HCT116 (cell line): ENCODE measurements at regions not wholly inside any gene's neighbourhood (a gene's known extent, or its start where the extent isn't known, plus 50 kb on each side); places are given as distances from the start of the nearest gene placed in this dataset.

Source experiments
- ATAC-seq: fragments of 200-7000 bp; cut with Tn5 transposase; 2 replicates; pipeline ENCODE4 v1.9.1; 2020; ENCODE audit warnings: mild to moderate bottlenecking, moderate library complexity
- BruUV-seq: library from RNA; stranded (reverse); fragments of 400-500 nt; replicated peaks from 2 replicates; lab custom pipeline; 2021; lab: Mats Ljungman, UMichigan
- CTCF ChIA-PET: fragments of 300-600 bp; sonication (Branson Sonifier 250); formaldehyde crosslinking; loops from one replicate; lab custom pipeline; 2021; ENCODE audit warnings: antibody characterized with exemption; lab: Charles Lee
- POLR2A ChIA-PET: fragments of 300-600, 350-600 bp; sonication (Branson Sonifier 250); formaldehyde crosslinking; loops from one replicate; lab custom pipeline; 2021; ENCODE audit warnings: antibody characterized with exemption; lab: Charles Lee
- RAD21 ChIA-PET, 2 experiments: fragments of 300-600 bp; sonication (Branson Sonifier 250); formaldehyde crosslinking; loops; one replicate each; lab custom pipeline; 2023; ENCODE audit warnings: low total read pairs in 2 of 2; ENCODE audit not compliant: uncharacterized antibody in 2 of 2, unreplicated experiment in 2 of 2, low non-redundant PET in 1 of 2; lab: Charles Lee
- DNase-seq: peaks from one replicate; pipeline ENCODE4 v3.0.0-alpha.2; 2010; ENCODE audit warnings: low read depth, low spot score
- H2AFZ ChIP-seq: fragments of 200-600 bp; shearing (Covaris generic), sonication (generic); 2 replicates; pipeline ENCODE4 v1.6.1; 2017; ENCODE audit warnings: low read depth, mixed run types, mixed read lengths, antibody characterized with exemption, low read length; ENCODE audit not compliant: poor library complexity, severe bottlenecking
- H3K27ac ChIP-seq: 2 replicates; pipeline ENCODE4 v1.5.1; 2012; ENCODE audit warnings: low read depth, low read length
- H3K27me3 ChIP-seq: fragments of 200-600 bp; sonication (generic); 2 replicates; pipeline ENCODE4 v1.6.1; 2016; ENCODE audit warnings: mixed run types, low read length, mixed read lengths; ENCODE audit not compliant: insufficient read depth
- H3K36me3 ChIP-seq, 2 experiments: fragments of 200-500 bp in 1 of 2; fragments of 200-600 bp in 1 of 2; sonication (Bioruptor generic) in 1 of 2; sonication (generic) in 1 of 2; 2 replicates each; pipeline versions ENCODE4 v1.5.1 to v1.6.1; 2014 to 2016; ENCODE audit warnings: low read length in 2 of 2, inconsistent platforms in 1 of 2, mixed read lengths in 1 of 2, mixed run types in 1 of 2; ENCODE audit not compliant: insufficient read depth in 2 of 2, control insufficient read depth in 1 of 2
- H3K4me1 ChIP-seq, 2 experiments: fragments of 200-600 bp in 1 of 2; sonication (generic) in 1 of 2; 2 replicates each; pipeline versions ENCODE4 v1.5.1 to v1.6.1; 2012 to 2017; ENCODE audit warnings: low read length in 2 of 2, inconsistent platforms in 1 of 2, mild to moderate bottlenecking in 1 of 2, mixed read lengths in 1 of 2, mixed run types in 1 of 2, moderate library complexity in 1 of 2; ENCODE audit not compliant: insufficient read depth in 2 of 2, control insufficient read depth in 1 of 2
- H3K4me2 ChIP-seq: fragments of 200-600 bp; sonication (generic); 2 replicates; pipeline ENCODE4 v1.6.1; 2017; ENCODE audit warnings: mixed run types, low read length, mixed read lengths
- H3K4me3 ChIP-seq, 2 experiments: fragments of 200-600 bp in 1 of 2; sonication (generic) in 1 of 2; replicated peaks in 1 of 2; 2 replicates each; pipeline ENCODE4 v1.5.1; 2011 to 2016; ENCODE audit warnings: low read length in 2 of 2, control low read depth in 1 of 2, low read depth in 1 of 2, mild to moderate bottlenecking in 1 of 2, mixed read lengths in 1 of 2, mixed run types in 1 of 2
- H3K79me2 ChIP-seq: fragments of 200-600 bp; sonication (generic); 2 replicates; pipeline ENCODE4 v1.6.1; 2017; ENCODE audit warnings: mild to moderate bottlenecking, mixed run types, low read length, moderate library complexity, mixed read lengths; ENCODE audit not compliant: insufficient read depth
- H3K9ac ChIP-seq: fragments of 200-600 bp; sonication (generic); 2 replicates; pipeline ENCODE4 v1.6.1; 2016; ENCODE audit warnings: low read length, mixed read lengths
- H3K9me2 ChIP-seq: fragments of 200-600 bp; sonication (generic), shearing (Covaris generic); 2 replicates; pipeline ENCODE4 v1.6.1; 2017; ENCODE audit warnings: mixed run types, mild to moderate bottlenecking, moderate library complexity; ENCODE audit not compliant: insufficient read depth
- H3K9me3 ChIP-seq, 2 experiments: fragments of 200-500 bp in 1 of 2; fragments of 200-600 bp in 1 of 2; sonication (Bioruptor generic) in 1 of 2; sonication (generic) in 1 of 2; 2 replicates each; pipeline ENCODE4 v1.6.1; 2014 to 2017; ENCODE audit warnings: low read length in 2 of 2, mixed read lengths in 2 of 2, inconsistent platforms in 1 of 2, low read depth in 1 of 2, mild to moderate bottlenecking in 1 of 2, mixed run types in 1 of 2, moderate library complexity in 1 of 2; ENCODE audit not compliant: control insufficient read depth in 1 of 2, insufficient read depth in 1 of 2
- H4K20me1 ChIP-seq: fragments of 200-600 bp; sonication (generic), shearing (Covaris generic); 2 replicates; pipeline ENCODE4 v1.6.1; 2017; ENCODE audit warnings: mixed run types, mild to moderate bottlenecking, moderate library complexity; ENCODE audit not compliant: insufficient read depth
- EGR1 ChIP-seq: IDR thresholded peaks from 2 replicates; pipeline ENCODE4 v1.6.1; 2012; ENCODE audit warnings: low read depth
- ELF1 ChIP-seq: IDR thresholded peaks from 2 replicates; pipeline ENCODE4 v1.6.1; 2012; ENCODE audit warnings: low read depth, borderline replicate concordance
- EZH2 ChIP-seq: fragments of 200-600 bp; sonication (generic); IDR thresholded peaks from 2 replicates; pipeline ENCODE4 v1.6.1; 2017; ENCODE audit warnings: antibody characterized with exemption, mixed run types
- EZH2phosphoT487 ChIP-seq: fragments of 200-600 bp; IDR thresholded peaks from 2 replicates; pipeline ENCODE4 v1.6.1; 2018; ENCODE audit warnings: antibody characterized with exemption, borderline replicate concordance
- JUND ChIP-seq: IDR thresholded peaks from 2 replicates; pipeline ENCODE4 v1.6.1; 2012
- POLR2A ChIP-seq: IDR thresholded peaks from 2 replicates; pipeline ENCODE4 v1.7.0; 2011; ENCODE audit warnings: borderline replicate concordance; ENCODE audit not compliant: insufficient read depth, insufficient read length; ENCODE audit errors: extremely low read depth
- POLR2AphosphoS5 ChIP-seq: IDR thresholded peaks from 2 replicates; pipeline ENCODE4 v1.6.1; 2011; ENCODE audit warnings: mild to moderate bottlenecking, low read depth, low read length, moderate library complexity
- RAD21 ChIP-seq: IDR thresholded peaks from 2 replicates; pipeline ENCODE4 v1.6.1; 2012; ENCODE audit warnings: low read depth, mild to moderate bottlenecking
- SIN3A ChIP-seq: IDR thresholded peaks from 2 replicates; pipeline ENCODE4 v1.6.1; 2012; ENCODE audit warnings: low read depth
- SRF ChIP-seq: IDR thresholded peaks from 2 replicates; pipeline ENCODE4 v1.6.1; 2012; ENCODE audit warnings: low read depth
- ZFX ChIP-seq: fragments of 450-650 bp; IDR thresholded peaks from 2 replicates; pipeline ENCODE4 v1.6.1; 2017
- intact Hi-C: fragments of 100-400 bp; cut with micrococcal nuclease; formaldehyde crosslinking; loops from 2 replicates; pipeline ENCODE4 v1.10.0; 2022
- TF ChIP-seq, protein P1 (sequence below): IDR thresholded peaks from 2 replicates; pipeline ENCODE4 v1.6.1; 2012
- TF ChIP-seq, protein P2 (sequence below): IDR thresholded peaks from 2 replicates; pipeline ENCODE4 v1.6.1; 2012
- TF ChIP-seq, protein P3 (sequence below): IDR thresholded peaks from 2 replicates; pipeline ENCODE4 v1.6.1; 2011; ENCODE audit warnings: mild to moderate bottlenecking, low read length, moderate library complexity; ENCODE audit not compliant: insufficient replicate concordance; ENCODE audit errors: extremely low read depth
- TF ChIP-seq, protein P4 (sequence below), 3 experiments: fragments of 200-600 bp in 1 of 3; sonication (generic) in 1 of 3; IDR thresholded peaks in 2 of 3; conservative IDR thresholded peaks in 1 of 3; 2 replicates each; pipeline ENCODE4 v1.5.1; 2012 to 2017; ENCODE audit warnings: low read depth in 2 of 3, low read length in 2 of 3, antibody characterized with exemption in 1 of 3, borderline replicate concordance in 1 of 3, control low read depth in 1 of 3, mild to moderate bottlenecking in 1 of 3, mixed read lengths in 1 of 3, mixed run types in 1 of 3, moderate library complexity in 1 of 3; ENCODE audit not compliant: insufficient read depth in 1 of 3
- TF ChIP-seq, protein P5 (sequence below): IDR thresholded peaks from 2 replicates; pipeline ENCODE4 v1.6.1; 2012; ENCODE audit warnings: low read depth

DNA sequence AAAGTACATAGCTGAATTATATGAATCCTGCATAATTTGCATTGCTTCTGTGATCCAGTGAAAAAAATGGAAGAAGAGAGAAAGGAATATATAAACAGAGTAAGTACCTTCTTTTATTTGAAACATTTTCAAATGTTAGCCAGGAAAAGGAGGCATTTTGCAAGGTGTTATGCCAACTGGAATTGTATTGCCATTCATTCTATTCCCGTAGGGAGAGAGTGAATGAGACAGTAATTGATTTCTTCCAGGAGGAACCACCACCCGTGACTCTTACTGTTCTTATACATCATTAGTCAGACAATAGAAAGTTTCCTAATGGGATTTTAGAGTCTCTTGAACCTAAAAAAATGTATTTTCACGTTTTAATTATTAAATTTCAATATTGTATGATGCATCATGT is 324.1 kb upstream of the ALCAM start:
- BruUV-seq = no TSS peak
- H3K9me3 ChIP-seq = no peaks in the 10 kb centered on the region
- CTCF ChIA-PET = no interaction called here
- ATAC-seq = no peak
- intact Hi-C loops = no loop called here
- H3K4me1 ChIP-seq = no peaks in the 10 kb centered on the region
- H3K79me2 ChIP-seq = no peaks in the 10 kb centered on the region
- POLR2A ChIA-PET = no interaction called here
- H4K20me1 ChIP-seq = no peaks in the 10 kb centered on the region
- no peak overlapping the region for H3K27ac ChIP-seq
- TF ChIP-seq RAD21 (no peak), EZH2 (no peak), JUND (no peak), ELF1 (no peak), ZFX (no peak), EGR1 (no peak), SRF (no peak), SIN3A (no peak), POLR2AphosphoS5 (no peak), POLR2A (no peak), EZH2phosphoT487 (no peak)
- TF ChIP-seq, protein P1, sequence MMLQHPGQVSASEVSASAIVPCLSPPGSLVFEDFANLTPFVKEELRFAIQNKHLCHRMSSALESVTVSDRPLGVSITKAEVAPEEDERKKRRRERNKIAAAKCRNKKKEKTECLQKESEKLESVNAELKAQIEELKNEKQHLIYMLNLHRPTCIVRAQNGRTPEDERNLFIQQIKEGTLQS = no peak
- TF ChIP-seq, protein P2, sequence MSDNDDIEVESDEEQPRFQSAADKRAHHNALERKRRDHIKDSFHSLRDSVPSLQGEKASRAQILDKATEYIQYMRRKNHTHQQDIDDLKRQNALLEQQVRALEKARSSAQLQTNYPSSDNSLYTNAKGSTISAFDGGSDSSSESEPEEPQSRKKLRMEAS = no peak
- TF ChIP-seq, protein P3, sequence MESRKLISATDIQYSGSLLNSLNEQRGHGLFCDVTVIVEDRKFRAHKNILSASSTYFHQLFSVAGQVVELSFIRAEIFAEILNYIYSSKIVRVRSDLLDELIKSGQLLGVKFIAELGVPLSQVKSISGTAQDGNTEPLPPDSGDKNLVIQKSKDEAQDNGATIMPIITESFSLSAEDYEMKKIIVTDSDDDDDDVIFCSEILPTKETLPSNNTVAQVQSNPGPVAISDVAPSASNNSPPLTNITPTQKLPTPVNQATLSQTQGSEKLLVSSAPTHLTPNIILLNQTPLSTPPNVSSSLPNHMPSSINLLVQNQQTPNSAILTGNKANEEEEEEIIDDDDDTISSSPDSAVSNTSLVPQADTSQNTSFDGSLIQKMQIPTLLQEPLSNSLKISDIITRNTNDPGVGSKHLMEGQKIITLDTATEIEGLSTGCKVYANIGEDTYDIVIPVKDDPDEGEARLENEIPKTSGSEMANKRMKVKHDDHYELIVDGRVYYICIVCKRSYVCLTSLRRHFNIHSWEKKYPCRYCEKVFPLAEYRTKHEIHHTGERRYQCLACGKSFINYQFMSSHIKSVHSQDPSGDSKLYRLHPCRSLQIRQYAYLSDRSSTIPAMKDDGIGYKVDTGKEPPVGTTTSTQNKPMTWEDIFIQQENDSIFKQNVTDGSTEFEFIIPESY = no peak
- TF ChIP-seq, protein P4, sequence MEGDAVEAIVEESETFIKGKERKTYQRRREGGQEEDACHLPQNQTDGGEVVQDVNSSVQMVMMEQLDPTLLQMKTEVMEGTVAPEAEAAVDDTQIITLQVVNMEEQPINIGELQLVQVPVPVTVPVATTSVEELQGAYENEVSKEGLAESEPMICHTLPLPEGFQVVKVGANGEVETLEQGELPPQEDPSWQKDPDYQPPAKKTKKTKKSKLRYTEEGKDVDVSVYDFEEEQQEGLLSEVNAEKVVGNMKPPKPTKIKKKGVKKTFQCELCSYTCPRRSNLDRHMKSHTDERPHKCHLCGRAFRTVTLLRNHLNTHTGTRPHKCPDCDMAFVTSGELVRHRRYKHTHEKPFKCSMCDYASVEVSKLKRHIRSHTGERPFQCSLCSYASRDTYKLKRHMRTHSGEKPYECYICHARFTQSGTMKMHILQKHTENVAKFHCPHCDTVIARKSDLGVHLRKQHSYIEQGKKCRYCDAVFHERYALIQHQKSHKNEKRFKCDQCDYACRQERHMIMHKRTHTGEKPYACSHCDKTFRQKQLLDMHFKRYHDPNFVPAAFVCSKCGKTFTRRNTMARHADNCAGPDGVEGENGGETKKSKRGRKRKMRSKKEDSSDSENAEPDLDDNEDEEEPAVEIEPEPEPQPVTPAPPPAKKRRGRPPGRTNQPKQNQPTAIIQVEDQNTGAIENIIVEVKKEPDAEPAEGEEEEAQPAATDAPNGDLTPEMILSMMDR (IDR thresholded peaks at IDR 0.05 in 2 of 3, conservative IDR thresholded peaks at IDR 0.05 in 1 of 3; ENCODE audit: borderline replicate concordance in 1 of 3, insufficient read depth in 1 of 3, low read depth in 2 of 3, low read length in 2 of 3) = no peak
- TF ChIP-seq, protein P5, sequence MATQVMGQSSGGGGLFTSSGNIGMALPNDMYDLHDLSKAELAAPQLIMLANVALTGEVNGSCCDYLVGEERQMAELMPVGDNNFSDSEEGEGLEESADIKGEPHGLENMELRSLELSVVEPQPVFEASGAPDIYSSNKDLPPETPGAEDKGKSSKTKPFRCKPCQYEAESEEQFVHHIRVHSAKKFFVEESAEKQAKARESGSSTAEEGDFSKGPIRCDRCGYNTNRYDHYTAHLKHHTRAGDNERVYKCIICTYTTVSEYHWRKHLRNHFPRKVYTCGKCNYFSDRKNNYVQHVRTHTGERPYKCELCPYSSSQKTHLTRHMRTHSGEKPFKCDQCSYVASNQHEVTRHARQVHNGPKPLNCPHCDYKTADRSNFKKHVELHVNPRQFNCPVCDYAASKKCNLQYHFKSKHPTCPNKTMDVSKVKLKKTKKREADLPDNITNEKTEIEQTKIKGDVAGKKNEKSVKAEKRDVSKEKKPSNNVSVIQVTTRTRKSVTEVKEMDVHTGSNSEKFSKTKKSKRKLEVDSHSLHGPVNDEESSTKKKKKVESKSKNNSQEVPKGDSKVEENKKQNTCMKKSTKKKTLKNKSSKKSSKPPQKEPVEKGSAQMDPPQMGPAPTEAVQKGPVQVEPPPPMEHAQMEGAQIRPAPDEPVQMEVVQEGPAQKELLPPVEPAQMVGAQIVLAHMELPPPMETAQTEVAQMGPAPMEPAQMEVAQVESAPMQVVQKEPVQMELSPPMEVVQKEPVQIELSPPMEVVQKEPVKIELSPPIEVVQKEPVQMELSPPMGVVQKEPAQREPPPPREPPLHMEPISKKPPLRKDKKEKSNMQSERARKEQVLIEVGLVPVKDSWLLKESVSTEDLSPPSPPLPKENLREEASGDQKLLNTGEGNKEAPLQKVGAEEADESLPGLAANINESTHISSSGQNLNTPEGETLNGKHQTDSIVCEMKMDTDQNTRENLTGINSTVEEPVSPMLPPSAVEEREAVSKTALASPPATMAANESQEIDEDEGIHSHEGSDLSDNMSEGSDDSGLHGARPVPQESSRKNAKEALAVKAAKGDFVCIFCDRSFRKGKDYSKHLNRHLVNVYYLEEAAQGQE = no peak
- DNase-seq = no peak
- no peaks in the 10 kb centered on the region for H3K9me2 ChIP-seq
- H2AFZ ChIP-seq = no peak overlapping the region
- no peak overlapping the region for H3K4me2 ChIP-seq
- H3K9ac ChIP-seq = no peak overlapping the region
- no peaks in the 10 kb centered on the region for H3K36me3 ChIP-seq
- RAD21 ChIA-PET = no interaction called here
- H3K4me3 ChIP-seq = no peak overlapping the region
- no peaks in the 10 kb centered on the region for H3K27me3 ChIP-seq
